AG09309 (cell line): ENCODE measurements at regions not wholly inside any gene's neighbourhood (a gene's known extent, or its start where the extent isn't known, plus 50 kb on each side); places are given as distances from the start of the nearest gene placed in this dataset.

Experiments
- DNase-seq: peaks from one replicate; pipeline ENCODE4 v3.0.0-alpha.2; 2010; ENCODE audit warnings: low read depth
- H3K4me3 ChIP-seq: 2 replicates; pipeline ENCODE4 v1.5.1; 2011; ENCODE audit warnings: mild to moderate bottlenecking, low read depth, low read length, moderate library complexity; ENCODE audit not compliant: control insufficient read depth
- CTCF ChIP-seq: IDR thresholded peaks from 2 replicates; pipeline ENCODE4 v1.5.1; 2011; ENCODE audit warnings: mild to moderate bottlenecking, low read depth, low read length, inconsistent platforms; ENCODE audit not compliant: insufficient read depth, control insufficient read depth; ENCODE audit errors: missing control alignments

- H3K4me3 ChIP-seq: no peak overlapping the region
- TF ChIP-seq CTCF: no peak
- no peak for DNase-seq
Measured at GRCh38 chr4:123876143-123876542, 479.5 kb downstream of the SPRY1 start.

- H3K4me3 ChIP-seq: no peak overlapping the region
- DNase-seq: no peak
- TF ChIP-seq CTCF: no peak
Measured at GRCh38 chr4:123876671-123877101, 480.1 kb downstream of the SPRY1 start.

- no peak for TF ChIP-seq CTCF
- DNase-seq: no peak
- no peak overlapping the region for H3K4me3 ChIP-seq
Measured at GRCh38 chr4:123877551-123877950, 481.0 kb downstream of the SPRY1 start.

- TF ChIP-seq CTCF: no peak
- no peak overlapping the region for H3K4me3 ChIP-seq
- DNase-seq: no peak
Measured at GRCh38 chr4:123878976-123879375, 482.4 kb downstream of the SPRY1 start.

GRCh38 chr4:123880631-123881030 lies 484.0 kb downstream of the SPRY1 start:
- no peak for TF ChIP-seq CTCF
- no peak for DNase-seq
- H3K4me3 ChIP-seq: no peak overlapping the region

- no peak for TF ChIP-seq CTCF
- H3K4me3 ChIP-seq: no peak overlapping the region
- DNase-seq: no peak
Measured at GRCh38 chr4:123884922-123885321, 488.3 kb downstream of the SPRY1 start.

GRCh38 chr4:123889507-123889906 lies 492.9 kb downstream of the SPRY1 start:
- no peak overlapping the region for H3K4me3 ChIP-seq
- no peak for TF ChIP-seq CTCF
- no peak for DNase-seq
